ENCODE measurements at regions not wholly inside any gene's neighbourhood (a gene's known extent, or its start where the extent isn't known, plus 50 kb on each side); places are given as distances from the start of the nearest gene placed in this dataset.

- Histone ChIP-seq H3K18ac (ENCODE audit: extremely low read depth, low read length) (no peak overlapping the region), H3K79me2 (ENCODE audit: control insufficient read depth in 1 of 2, insufficient read depth in 2 of 2, low read length in 2 of 2) (no peaks in the 10 kb centered on the region), H2AK5ac (ENCODE audit: low read depth, low read length) (no peak overlapping the region), H3K56ac (replicated peaks; ENCODE audit: insufficient read length, low read depth, low read length) (no peak overlapping the region), H3K4me2 (ENCODE audit: insufficient read depth in 1 of 2, low read depth in 2 of 2, low read length in 2 of 2) (no peak overlapping the region), H3K9me3 (ENCODE audit: insufficient read depth in 2 of 2, low read depth in 1 of 2, low read length in 1 of 2) (no peaks in the 10 kb centered on the region), H3K23ac (ENCODE audit: insufficient read length) (no peak overlapping the region), H2AFZ (ENCODE audit: low read length) (no peak overlapping the region), H3K27ac (ENCODE audit: low read depth, low read length) (no peak overlapping the region), H3K79me1 (ENCODE audit: low read depth, low read length) (no peaks in the 10 kb centered on the region), H3K36me3 (ENCODE audit: control insufficient read depth in 2 of 4, insufficient read depth in 4 of 4, low read length in 3 of 4) (no peaks in the 10 kb centered on the region), H4K20me1 (replicated peaks in 1 of 2; ENCODE audit: control insufficient read depth in 1 of 2, insufficient read depth in 2 of 2, low read length in 2 of 2) (no peaks in the 10 kb centered on the region), H3K9ac (replicated peaks in 1 of 4; ENCODE audit: extremely low read depth in 1 of 4, low read depth in 3 of 4, low read length in 3 of 4) (no peak overlapping the region), H3K4me1 (replicated peaks in 1 of 4; ENCODE audit: control insufficient read depth in 3 of 4, insufficient read depth in 4 of 4, low read length in 3 of 4) (no peaks in the 10 kb centered on the region), H3K23me2 (ENCODE audit: low read depth, low read length) (no peaks in the 10 kb centered on the region; the same call in none of the 2 replicates), H4K91ac (replicated peaks; ENCODE audit: insufficient read length, low read length) (no peak overlapping the region), H4K5ac (ENCODE audit: insufficient read length, low read depth, low read length) (no peak overlapping the region), H3K14ac (ENCODE audit: insufficient read length) (no peak overlapping the region), H3K4ac (replicated peaks; ENCODE audit: insufficient read length, low read depth, low read length) (no peak overlapping the region), H2BK12ac (ENCODE audit: low read depth, low read length) (no peak overlapping the region), H3K27me3 (replicated peaks in 1 of 4; ENCODE audit: control insufficient read depth in 3 of 4, extremely low read depth in 1 of 4, insufficient read depth in 3 of 4, low read length in 3 of 4) (peaks cover 0 to 2% (median 0%) of the 10 kb centered on the region in 4 experiments; a peak in 1 of 7 replicates), H2BK20ac (ENCODE audit: low read length) (no peak overlapping the region), H2BK120ac (replicated peaks; ENCODE audit: low read depth, low read length) (no peak overlapping the region), H3K4me3 (ENCODE audit: extremely low read depth in 1 of 4, insufficient read depth in 2 of 4, low read depth in 3 of 4, low read length in 4 of 4) (no peak overlapping the region), H2BK15ac (ENCODE audit: low read length) (no peak overlapping the region), H4K8ac (ENCODE audit: extremely low read depth, insufficient read depth, low read length) (no peak overlapping the region), H2BK5ac (ENCODE audit: low read depth, low read length) (no peak overlapping the region)
- FAIRE-seq (no peak), DNase-seq (ENCODE audit: low read depth in 1 of 2, low spot score in 2 of 2) (no peak)
- POLR2A ChIA-PET (ENCODE audit: partially characterized antibody): no interaction called here
- TF ChIP-seq JUND (IDR thresholded peaks at IDR 0.05; ENCODE audit: low read length): no peak
- CTCF ChIA-PET (ENCODE audit: partially characterized antibody): interaction anchor here (0.7 kb wide), 1 partner anchor 1961 kb away, joined by 3 read pairs; no protein-coding TSS in a partner anchor
- WGBS, 2 experiments (ENCODE audit: extremely low coverage in 1 of 2, insufficient coverage in 1 of 2, insufficient read length in 1 of 2, insufficient replicate concordance in 2 of 2, low coverage in 1 of 2, low lambda C conversion rate in 2 of 2, missing lambda C conversion rate in 1 of 2): 92% methylated on average over 2 of the region's 2 CpGs; no CpG with 5 or more reads in 1 of the 2 experiments
Observed at GRCh38 chr3:30357897-30358296, 248.5 kb upstream of the TGFBR2 start.
